Astrocyte of the cerebellum (primary cell): ENCODE measurements at regions not wholly inside any gene's neighbourhood (a gene's known extent, or its start where the extent isn't known, plus 50 kb on each side); places are given as distances from the start of the nearest gene placed in this dataset.

Experiments
- DNase-seq: peaks from one replicate; pipeline ENCODE4 v3.0.0-alpha.2; 2011; ENCODE audit warnings: low read depth
- H3K4me3 ChIP-seq: 2 replicates; pipeline ENCODE4 v1.5.1; 2011; ENCODE audit warnings: mild to moderate bottlenecking, low read depth, low read length, moderate library complexity
- in situ Hi-C: cut with HindIII; loops from 2 replicates; pipeline ENCODE4 v1.10.0; 2017; ENCODE audit warnings: low sequenced_read_pairs
- TF ChIP-seq, protein P1 (sequence below): IDR thresholded peaks from 2 replicates; pipeline ENCODE4 v1.5.1; 2012; ENCODE audit warnings: low read length, low read depth, moderate library complexity, mild to moderate bottlenecking; ENCODE audit errors: missing control alignments

DNA sequence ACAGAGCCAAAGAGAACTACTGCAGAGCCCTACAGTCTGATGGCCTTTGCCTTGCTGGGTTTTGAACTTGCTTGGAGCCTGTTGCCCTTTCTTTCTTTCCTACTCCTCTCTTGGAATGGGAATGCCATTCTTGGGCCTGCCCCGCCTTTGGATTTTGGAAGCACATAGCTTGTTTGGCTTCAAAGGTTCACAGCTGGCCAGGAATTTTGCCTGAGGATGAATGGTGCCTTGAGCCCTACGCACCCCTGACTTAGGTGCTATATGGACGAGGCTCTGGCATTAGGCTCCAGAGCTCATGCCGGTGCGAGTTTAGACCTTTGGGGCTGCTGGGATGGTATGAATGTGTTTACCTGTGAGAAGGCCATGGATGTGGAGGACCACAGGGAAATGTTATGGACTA is 663.3 kb upstream of the HS6ST1 start:
- no peak for DNase-seq
- in situ Hi-C loops = no loop called here
- no peak overlapping the region for H3K4me3 ChIP-seq
- TF ChIP-seq, protein P1, sequence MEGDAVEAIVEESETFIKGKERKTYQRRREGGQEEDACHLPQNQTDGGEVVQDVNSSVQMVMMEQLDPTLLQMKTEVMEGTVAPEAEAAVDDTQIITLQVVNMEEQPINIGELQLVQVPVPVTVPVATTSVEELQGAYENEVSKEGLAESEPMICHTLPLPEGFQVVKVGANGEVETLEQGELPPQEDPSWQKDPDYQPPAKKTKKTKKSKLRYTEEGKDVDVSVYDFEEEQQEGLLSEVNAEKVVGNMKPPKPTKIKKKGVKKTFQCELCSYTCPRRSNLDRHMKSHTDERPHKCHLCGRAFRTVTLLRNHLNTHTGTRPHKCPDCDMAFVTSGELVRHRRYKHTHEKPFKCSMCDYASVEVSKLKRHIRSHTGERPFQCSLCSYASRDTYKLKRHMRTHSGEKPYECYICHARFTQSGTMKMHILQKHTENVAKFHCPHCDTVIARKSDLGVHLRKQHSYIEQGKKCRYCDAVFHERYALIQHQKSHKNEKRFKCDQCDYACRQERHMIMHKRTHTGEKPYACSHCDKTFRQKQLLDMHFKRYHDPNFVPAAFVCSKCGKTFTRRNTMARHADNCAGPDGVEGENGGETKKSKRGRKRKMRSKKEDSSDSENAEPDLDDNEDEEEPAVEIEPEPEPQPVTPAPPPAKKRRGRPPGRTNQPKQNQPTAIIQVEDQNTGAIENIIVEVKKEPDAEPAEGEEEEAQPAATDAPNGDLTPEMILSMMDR = no peak

DNA sequence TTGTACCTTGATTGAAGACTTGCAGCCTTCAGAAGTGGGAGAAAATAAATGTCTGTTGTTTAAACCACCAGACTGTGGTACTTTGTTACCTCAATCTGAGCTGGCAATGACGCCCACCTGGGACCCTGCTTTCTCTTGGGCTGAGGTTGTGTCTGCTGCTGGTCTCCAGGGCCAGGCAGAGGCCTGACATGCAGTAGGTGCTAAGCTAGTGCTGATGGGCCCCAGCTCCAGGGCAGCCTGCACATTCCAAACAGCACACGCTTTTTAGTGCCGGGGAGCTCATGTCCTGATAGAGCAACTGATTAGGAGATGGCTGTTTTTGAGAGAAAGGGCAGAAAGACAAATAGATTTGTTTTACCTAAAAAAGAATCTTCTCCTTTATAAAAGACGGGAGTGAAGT is 664.0 kb upstream of the HS6ST1 start:
- TF ChIP-seq, protein P1 = no peak
- no peak overlapping the region for H3K4me3 ChIP-seq
- in situ Hi-C loops = no loop called here
- DNase-seq = no peak

DNA sequence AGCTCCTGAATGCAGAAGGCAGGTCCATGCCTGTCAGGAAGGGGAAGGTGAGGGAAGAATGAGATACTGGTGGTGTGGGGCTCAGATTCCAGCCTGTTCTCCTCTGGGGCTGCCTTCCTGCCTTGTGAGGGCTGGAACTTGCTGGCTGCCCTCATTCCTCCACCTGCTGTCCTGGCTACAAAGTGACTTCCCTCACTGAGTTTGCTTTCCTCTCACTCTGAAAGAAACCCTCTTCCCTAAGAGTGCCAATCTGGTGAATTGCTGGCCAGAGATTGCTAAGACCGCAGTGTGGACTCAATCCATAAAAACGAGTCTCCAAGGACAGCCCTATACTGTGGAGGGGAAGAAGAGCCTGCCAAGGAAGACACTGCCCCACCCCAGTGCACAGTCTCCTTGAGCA is 664.4 kb upstream of the HS6ST1 start:
- H3K4me3 ChIP-seq = no peak overlapping the region
- TF ChIP-seq, protein P1 = no peak
- in situ Hi-C loops = no loop called here
- no peak for DNase-seq

DNA sequence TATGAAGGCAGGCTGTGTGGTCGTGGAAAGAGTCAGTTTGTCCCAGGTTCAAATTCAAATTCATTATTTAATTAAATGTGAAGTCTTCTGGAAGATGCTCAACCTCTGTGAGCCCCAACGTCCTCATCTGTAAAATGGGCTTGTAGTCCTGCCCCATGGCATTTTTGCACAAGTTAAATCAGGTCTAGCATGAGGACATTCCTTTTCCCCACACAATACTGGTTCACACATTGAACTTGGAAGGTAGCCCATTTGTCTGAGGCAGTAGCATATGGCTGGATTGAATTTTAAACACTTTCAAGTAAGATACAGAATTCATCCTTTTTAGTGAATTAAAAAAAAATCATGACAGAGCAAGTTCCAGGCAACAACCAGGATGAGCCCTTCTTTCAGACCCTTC is 665.4 kb upstream of the HS6ST1 start:
- in situ Hi-C loops = no loop called here
- no peak overlapping the region for H3K4me3 ChIP-seq
- TF ChIP-seq, protein P1 = no peak
- DNase-seq = no peak

DNA sequence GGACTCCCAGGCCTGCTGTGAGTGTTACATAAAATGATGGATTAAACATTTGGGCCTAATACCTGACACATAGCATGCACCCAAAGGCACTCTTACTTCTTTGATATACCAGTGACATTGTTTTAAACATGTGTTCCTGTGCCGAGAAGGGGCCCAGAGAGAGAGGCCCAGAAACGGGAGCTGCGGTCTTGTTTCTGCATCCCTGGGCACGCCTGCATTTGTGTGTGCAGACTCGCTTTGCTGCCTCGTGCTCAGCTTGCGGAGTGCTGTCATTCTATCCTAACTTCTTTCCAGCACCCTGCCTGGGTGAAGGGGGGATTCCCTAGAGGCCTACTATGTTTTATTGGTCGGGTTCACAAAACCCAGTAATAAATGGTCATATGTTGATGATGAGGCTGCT is 666.2 kb upstream of the HS6ST1 start:
- DNase-seq = no peak

DNA sequence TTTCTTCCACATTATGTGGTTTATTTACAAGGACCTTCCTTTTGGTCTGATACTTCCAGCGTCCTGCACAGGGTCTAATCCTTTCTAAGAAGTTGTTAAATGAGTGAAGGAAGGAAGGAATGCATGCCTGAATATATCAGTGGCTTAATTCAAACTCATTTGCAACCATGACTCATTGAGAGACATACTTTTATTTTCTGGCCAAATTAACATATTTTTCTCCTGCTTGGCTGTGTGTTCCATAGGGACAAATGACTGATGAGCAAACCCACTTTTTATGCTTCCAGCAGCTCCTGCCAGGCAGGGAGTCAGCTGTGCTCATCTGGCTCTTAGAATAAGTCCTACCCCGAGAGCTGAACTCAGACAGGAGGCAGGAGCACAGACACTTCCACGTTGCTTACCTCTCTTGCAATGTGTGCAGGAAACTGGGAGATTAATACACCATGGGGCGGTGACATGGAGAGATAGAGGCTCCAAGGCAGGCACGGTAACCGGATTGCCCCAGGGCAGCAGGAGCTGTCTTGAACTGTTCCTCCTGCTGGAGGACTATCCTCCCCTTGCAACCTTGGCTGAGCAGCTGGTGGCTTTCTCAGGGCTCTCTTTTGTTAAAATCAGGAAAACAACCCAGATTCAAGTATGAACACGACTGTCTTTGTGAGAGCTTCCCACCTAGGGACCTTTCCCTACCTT is 667.5 kb upstream of the HS6ST1 start:
- H3K4me3 ChIP-seq = no peak overlapping the region
- in situ Hi-C loops = no loop called here
- peak; percentile 40 for DNase-seq
- TF ChIP-seq, protein P1 = no peak

More for the DNA sequence above, 666.2 kb upstream of the HS6ST1 start:
- H3K4me3 ChIP-seq = no peak overlapping the region
- in situ Hi-C loops = no loop called here
- TF ChIP-seq, protein P1 = no peak
